Smooth muscle cell (in vitro differentiated cells): ENCODE measurements at regions not wholly inside any gene's neighbourhood (a gene's known extent, or its start where the extent isn't known, plus 50 kb on each side); places are given as distances from the start of the nearest gene placed in this dataset.

Experiments
- DNase-seq: peaks from one replicate; lab custom pipeline; 2025; ENCODE audit not compliant: unreplicated experiment; lab: John Stamatoyannopoulos, UW
- H2AFZ ChIP-seq: fragments of 200-600 bp; sonication (generic); 2 replicates; pipeline ENCODE4 v1.6.0; 2016; ENCODE audit warnings: antibody characterized with exemption, low read depth, mild to moderate bottlenecking
- H3F3A ChIP-seq: fragments of 200-600 bp; sonication (generic); 2 replicates; pipeline ENCODE4 v1.6.0; 2017; ENCODE audit warnings: antibody characterized with exemption, low read depth
- H3K27ac ChIP-seq: fragments of 200-600 bp; sonication (generic); 2 replicates; pipeline ENCODE4 v1.5.1; 2016; ENCODE audit warnings: low read depth, mild to moderate bottlenecking
- H3K27me3 ChIP-seq: fragments of 200-600 bp; sonication (generic); 2 replicates; pipeline ENCODE4 v1.6.1; 2016; ENCODE audit warnings: low read depth, mild to moderate bottlenecking
- H3K36me3 ChIP-seq: fragments of 200-600 bp; sonication (generic); 2 replicates; pipeline ENCODE4 v1.5.1; 2016; ENCODE audit warnings: low read depth
- H3K4me1 ChIP-seq: fragments of 200-600 bp; sonication (generic); 2 replicates; pipeline ENCODE4 v1.5.1; 2016; ENCODE audit warnings: low read depth
- H3K4me2 ChIP-seq: fragments of 200-600 bp; sonication (generic); 2 replicates; pipeline ENCODE4 v1.6.0; 2016; ENCODE audit warnings: mild to moderate bottlenecking
- H3K4me3 ChIP-seq: fragments of 200-600 bp; sonication (generic); 2 replicates; pipeline ENCODE4 v1.5.1; 2016; ENCODE audit warnings: mild to moderate bottlenecking
- H3K79me2 ChIP-seq: fragments of 200-600 bp; sonication (generic); 2 replicates; pipeline ENCODE4 v1.6.0; 2016; ENCODE audit warnings: low read depth, mild to moderate bottlenecking
- H3K9ac ChIP-seq: fragments of 200-600 bp; sonication (generic); 2 replicates; pipeline ENCODE4 v1.6.0; 2016; ENCODE audit warnings: low read depth
- H3K9me3 ChIP-seq: fragments of 200-600 bp; sonication (generic); replicated peaks from 2 replicates; pipeline ENCODE4 v1.5.1; 2016; ENCODE audit warnings: low read depth
- H4K20me1 ChIP-seq: fragments of 200-600 bp; sonication (generic); 2 replicates; pipeline ENCODE4 v1.6.0; 2016; ENCODE audit warnings: low read depth
- WGBS: methylation state at CpG from one replicate; pipeline ENCODE4 v1.1.7; 2016; ENCODE audit warnings: low lambda C conversion rate; 5-methylcytosine and 5-hydroxymethylcytosine counted together
- TF ChIP-seq, protein P1 (sequence below): fragments of 200-600 bp; sonication (generic); IDR thresholded peaks from 2 replicates; pipeline ENCODE4 v1.5.1; 2017; ENCODE audit warnings: borderline replicate concordance, mild to moderate bottlenecking, antibody characterized with exemption; ENCODE audit not compliant: insufficient read depth, poor library complexity, severe bottlenecking

DNA sequence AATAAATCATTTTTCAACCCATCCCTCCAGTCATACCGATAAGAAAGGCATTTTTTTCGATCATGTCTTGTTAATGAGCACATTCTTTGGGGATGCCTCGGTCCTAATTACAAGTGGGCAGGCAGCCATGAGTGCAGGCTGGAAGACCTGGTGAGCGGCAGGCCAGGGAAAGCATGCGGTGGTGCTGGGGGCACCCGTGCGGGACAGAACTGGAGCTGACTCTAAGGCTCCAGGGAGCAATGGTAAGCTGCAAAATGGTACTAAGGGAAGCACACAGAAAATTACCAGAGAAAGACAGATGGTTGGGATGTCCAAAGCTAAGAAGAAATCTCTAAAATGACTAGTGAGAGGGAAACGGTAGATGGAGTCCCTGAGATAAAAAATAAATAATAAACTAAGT, 411.0 kb upstream of the AGA start:
- no peaks in the 10 kb centered on the region for H3K27me3 ChIP-seq
- no peaks in the 10 kb centered on the region for H3F3A ChIP-seq
- H3K4me2 ChIP-seq, result no peak overlapping the region
- no peaks in the 10 kb centered on the region for H4K20me1 ChIP-seq
- TF ChIP-seq, protein P1, sequence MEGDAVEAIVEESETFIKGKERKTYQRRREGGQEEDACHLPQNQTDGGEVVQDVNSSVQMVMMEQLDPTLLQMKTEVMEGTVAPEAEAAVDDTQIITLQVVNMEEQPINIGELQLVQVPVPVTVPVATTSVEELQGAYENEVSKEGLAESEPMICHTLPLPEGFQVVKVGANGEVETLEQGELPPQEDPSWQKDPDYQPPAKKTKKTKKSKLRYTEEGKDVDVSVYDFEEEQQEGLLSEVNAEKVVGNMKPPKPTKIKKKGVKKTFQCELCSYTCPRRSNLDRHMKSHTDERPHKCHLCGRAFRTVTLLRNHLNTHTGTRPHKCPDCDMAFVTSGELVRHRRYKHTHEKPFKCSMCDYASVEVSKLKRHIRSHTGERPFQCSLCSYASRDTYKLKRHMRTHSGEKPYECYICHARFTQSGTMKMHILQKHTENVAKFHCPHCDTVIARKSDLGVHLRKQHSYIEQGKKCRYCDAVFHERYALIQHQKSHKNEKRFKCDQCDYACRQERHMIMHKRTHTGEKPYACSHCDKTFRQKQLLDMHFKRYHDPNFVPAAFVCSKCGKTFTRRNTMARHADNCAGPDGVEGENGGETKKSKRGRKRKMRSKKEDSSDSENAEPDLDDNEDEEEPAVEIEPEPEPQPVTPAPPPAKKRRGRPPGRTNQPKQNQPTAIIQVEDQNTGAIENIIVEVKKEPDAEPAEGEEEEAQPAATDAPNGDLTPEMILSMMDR, result no peak
- H3K4me3 ChIP-seq, result no peak overlapping the region
- no peak overlapping the region for H3K9ac ChIP-seq
- H3K9me3 ChIP-seq, result peaks cover 4% of the 10 kb centered on the region
- WGBS, result 98% methylated on average over 8 of the region's 8 CpGs
- no peaks in the 10 kb centered on the region for H3K36me3 ChIP-seq
- no peak overlapping the region for H3K27ac ChIP-seq
- no peaks in the 10 kb centered on the region for H3K79me2 ChIP-seq
- no peak overlapping the region for H2AFZ ChIP-seq
- H3K4me1 ChIP-seq, result no peaks in the 10 kb centered on the region
- DNase-seq, result no peak

GRCh38 chr4:177855507-177856197, 413.4 kb upstream of the AGA start:
- Histone ChIP-seq H3K79me2 (no peaks in the 10 kb centered on the region), H2AFZ (no peak overlapping the region), H3F3A (no peaks in the 10 kb centered on the region), H4K20me1 (no peaks in the 10 kb centered on the region), H3K4me1 (no peaks in the 10 kb centered on the region), H3K36me3 (no peaks in the 10 kb centered on the region), H3K9me3 (no peaks in the 10 kb centered on the region), H3K4me2 (no peak overlapping the region), H3K27me3 (no peaks in the 10 kb centered on the region), H3K27ac (no peak overlapping the region), H3K9ac (no peak overlapping the region), H3K4me3 (no peak overlapping the region)
- TF ChIP-seq, protein P1, result no peak
- WGBS, result 80% methylated on average over 5 of the region's 5 CpGs
- DNase-seq, result no peak

GRCh38 chr4:177860171-177860570, 417.9 kb upstream of the AGA start:
- no peak overlapping the region for H3K4me3 ChIP-seq
- H3F3A ChIP-seq, result no peaks in the 10 kb centered on the region
- TF ChIP-seq, protein P1, result no peak
- H2AFZ ChIP-seq, result no peak overlapping the region
- no peak overlapping the region for H3K4me2 ChIP-seq
- H3K27ac ChIP-seq, result no peak overlapping the region
- no peak overlapping the region for H3K9ac ChIP-seq
- H3K4me1 ChIP-seq, result no peaks in the 10 kb centered on the region
- no peaks in the 10 kb centered on the region for H3K27me3 ChIP-seq
- no peaks in the 10 kb centered on the region for H4K20me1 ChIP-seq
- no peaks in the 10 kb centered on the region for H3K79me2 ChIP-seq
- no peaks in the 10 kb centered on the region for H3K9me3 ChIP-seq
- no peak for DNase-seq
- no peaks in the 10 kb centered on the region for H3K36me3 ChIP-seq

DNA sequence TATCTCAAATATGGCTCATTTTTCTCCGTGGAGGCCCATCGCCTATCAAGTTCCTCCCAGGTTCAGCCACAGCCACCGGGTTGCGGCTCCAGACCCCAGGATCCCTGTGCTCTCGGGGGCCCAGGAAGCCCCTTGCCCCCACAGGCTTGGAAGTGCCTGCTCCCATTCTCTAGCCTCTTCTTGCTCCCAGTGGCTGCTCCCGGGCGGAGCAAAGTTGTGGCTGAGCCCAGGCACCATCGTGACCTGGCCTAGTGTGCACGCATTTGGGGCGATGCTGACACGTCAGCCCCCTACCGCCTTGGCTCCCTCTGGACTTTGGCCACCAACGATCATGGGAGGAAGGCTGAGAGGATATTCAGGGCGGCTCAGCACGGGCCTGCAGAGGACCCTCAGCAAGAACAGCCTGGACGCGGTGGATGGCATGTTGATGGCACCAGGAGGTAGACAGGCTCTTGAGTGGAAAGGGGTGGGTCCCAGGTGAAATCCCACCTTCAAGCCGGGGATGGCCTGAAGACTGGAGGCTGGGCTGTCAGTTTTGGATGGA, 419.4 kb upstream of the AGA start:
- Histone ChIP-seq H3K4me1 (no peaks in the 10 kb centered on the region), H3K9ac (no peak overlapping the region), H4K20me1 (no peaks in the 10 kb centered on the region), H3K27ac (no peak overlapping the region), H3K79me2 (no peaks in the 10 kb centered on the region), H3K27me3 (no peaks in the 10 kb centered on the region), H3K4me3 (no peak overlapping the region), H2AFZ (no peak overlapping the region), H3F3A (no peaks in the 10 kb centered on the region), H3K36me3 (no peaks in the 10 kb centered on the region), H3K9me3 (no peaks in the 10 kb centered on the region), H3K4me2 (no peak overlapping the region)
- TF ChIP-seq, protein P1, result no peak
- no peak for DNase-seq
- WGBS, result 96% methylated on average over 18 of the region's 18 CpGs
